Ovary (tissue), 7 donors: ENCODE measurements at regions not wholly inside any gene's neighbourhood (a gene's known extent, or its start where the extent isn't known, plus 50 kb on each side); places are given as distances from the start of the nearest gene placed in this dataset.

Experiments
- DNase-seq, 5 donors: peaks; one replicate each; pipeline ENCODE4 v3.0.0-alpha.2; 2019 to 2020
- H3K27ac ChIP-seq, 2 donors: fragments of 200-600 bp; one replicate each; pipeline versions ENCODE4 v1.5.1 to v1.8.0; 2019 to 2022
- H3K27me3 ChIP-seq: fragments of 200-600 bp; one replicate; pipeline ENCODE4 v1.8.0; 2022
- H3K36me3 ChIP-seq: fragments of 200-600 bp; sonication (generic); one replicate; pipeline ENCODE4 v1.5.1; 2019
- H3K4me1 ChIP-seq: one replicate; pipeline ENCODE4 v1.8.1; 2013; ENCODE audit warnings: mild to moderate bottlenecking, moderate library complexity; ENCODE audit not compliant: insufficient read depth
- H3K4me3 ChIP-seq: fragments of 200-600 bp; sonication (generic); one replicate; pipeline ENCODE4 v1.5.1; 2017
- H3K9me3 ChIP-seq, 2 donors: fragments of 200-600 bp in 1 of 2; sonication (generic) in 1 of 2; one replicate each; pipeline versions ENCODE4 v1.5.1 to v1.8.1; 2013 to 2019; ENCODE audit warnings: mild to moderate bottlenecking in 1 of 2, moderate library complexity in 1 of 2
- CTCF ChIP-seq, 3 donors: fragments of 450-650 bp in 2 of 3; fragments of 200-600 bp in 1 of 3; IDR thresholded peaks; one replicate each; pipeline versions ENCODE4 v1.5.1 to v1.8.0; 2016 to 2022; ENCODE audit warnings: antibody characterized with exemption in 3 of 3, mild to moderate bottlenecking in 1 of 3
- EP300 ChIP-seq: sonication (generic); formaldehyde crosslinking; IDR thresholded peaks from one replicate; pipeline ENCODE4 v1.6.1; 2017; ENCODE audit warnings: antibody characterized with exemption
- POLR2A ChIP-seq: fragments of 450-650 bp; IDR thresholded peaks from one replicate; pipeline ENCODE4 v1.6.1; 2017; ENCODE audit warnings: antibody characterized with exemption, mild to moderate bottlenecking, moderate library complexity
- WGBS, 3 donors: extraction: QIAGEN DNeasy Blood & Tissue Kit in 1 of 3; methylation state at CpG; one replicate each; pipeline versions ENCODE4 v1.1.5 to v1.1.7; 2013 to 2017; 5-methylcytosine and 5-hydroxymethylcytosine counted together
- intact Hi-C, 4 donors: fragments of 100-400 bp; cut with DNase I; formaldehyde crosslinking; loops; one replicate each; pipeline versions ENCODE4 v1.11.0 to v1.15.1; 2022 to 2023
- donor health status: DM: no; HTN: no; CAD: no; lungs with moderate emphysema.
- donor health status: DM: no; HTN: no; CAD: no.
- donor health status: Bipolar disorder and iron deficiency.
- donor health status: DM: no; HTN: no; CAD: no.
- donor health status: DM: yes; HTN: yes; CAD: no.

DNA sequence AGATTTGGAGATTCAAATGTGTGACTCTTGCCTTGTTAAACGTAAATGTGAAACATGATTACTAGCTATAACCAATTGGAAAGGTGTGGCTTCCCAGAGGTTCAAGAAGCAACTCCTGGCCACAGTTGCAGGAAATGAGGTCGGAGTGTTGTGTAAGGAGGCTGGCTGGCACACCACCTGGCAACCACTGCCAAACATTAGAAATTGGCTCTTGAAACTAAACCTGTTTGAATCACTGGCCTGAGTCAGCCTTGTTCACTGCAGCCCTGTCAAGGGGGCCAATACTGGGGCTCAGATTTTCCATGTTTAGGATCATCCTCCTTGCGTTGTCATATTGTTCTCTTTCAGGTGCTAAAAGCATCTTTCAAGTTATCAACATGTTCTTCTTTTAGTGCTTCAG lies 206.3 kb downstream of the ARL6IP6 start:
- H3K36me3 ChIP-seq: no peaks in the 10 kb centered on the region
- no peak for DNase-seq
- no peaks in the 10 kb centered on the region for H3K4me1 ChIP-seq
- no peak overlapping the region for H3K27ac ChIP-seq
- no peak for TF ChIP-seq POLR2A
- TF ChIP-seq CTCF (IDR thresholded peaks at IDR 0.05): no peak
- no peak overlapping the region for H3K4me3 ChIP-seq
- 73 to 77% (median 75%) methylated on average over 3 of the region's 3 CpGs for WGBS, 3 donors
- intact Hi-C loops: loop anchor here in 2 of 4 donors (5.0 to 10.0 kb wide), 2 partner anchors 550 to 553 kb away; partner anchors contain the start of gene RPRM (in 2 of the 2)
- H3K27me3 ChIP-seq: no peaks in the 10 kb centered on the region
- H3K9me3 ChIP-seq: no peaks in the 10 kb centered on the region

- H3K36me3 ChIP-seq: no peaks in the 10 kb centered on the region
- TF ChIP-seq POLR2A (no peak), CTCF (IDR thresholded peaks at IDR 0.05) (no peak), EP300 (no peak)
- no peak overlapping the region for H3K27ac ChIP-seq
- WGBS, 3 donors: 74 to 85% (median 76%) methylated on average over 1 of the region's 1 CpG
- H3K27me3 ChIP-seq: no peaks in the 10 kb centered on the region
- intact Hi-C loops: loop anchor here in 1 of 4 donors (10.0 kb wide), 1 partner anchor 551 kb away; the partner anchor contains the start of gene RPRM
- no peaks in the 10 kb centered on the region for H3K9me3 ChIP-seq
- no peaks in the 10 kb centered on the region for H3K4me1 ChIP-seq
- no peak overlapping the region for H3K4me3 ChIP-seq
- no peak for DNase-seq
These were observed 205.8 kb downstream of the ARL6IP6 start for GRCh38 chr2:152924219-152924618.

DNA sequence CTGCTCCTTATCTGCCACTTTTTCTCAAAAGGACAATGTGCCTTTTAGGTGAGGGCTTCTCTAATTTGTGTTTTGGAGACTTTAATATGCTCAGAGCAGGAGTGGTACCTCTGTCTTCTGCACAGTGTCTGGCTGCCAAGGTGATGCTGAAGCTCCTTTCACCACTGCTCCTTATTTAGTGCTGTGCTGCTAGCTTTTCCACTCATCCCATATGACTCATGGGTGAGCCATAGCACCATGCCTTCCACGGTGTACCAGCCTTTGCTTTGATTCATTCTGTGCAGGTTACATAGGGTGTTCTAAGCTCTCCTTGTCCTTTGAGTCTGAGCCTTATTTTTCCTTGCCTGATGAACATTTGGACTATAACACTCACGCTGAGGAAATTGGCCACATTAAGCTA lies 202.4 kb downstream of the ARL6IP6 start:
- 57 to 68% (median 63%) methylated on average over 2 of the region's 2 CpGs for WGBS, 3 donors
- intact Hi-C loops: loop anchor here in 1 of 4 donors (10.0 kb wide), 1 partner anchor 554 kb away; the partner anchor contains the start of gene RPRM
- Histone ChIP-seq H3K4me3 (no peak overlapping the region), H3K27ac (no peak overlapping the region), H3K36me3 (no peaks in the 10 kb centered on the region), H3K27me3 (no peaks in the 10 kb centered on the region), H3K9me3 (peaks cover 0 to 3% of the 10 kb centered on the region in 2 donors), H3K4me1 (no peaks in the 10 kb centered on the region)
- DNase-seq: no peak
- TF ChIP-seq POLR2A (no peak), EP300 (no peak), CTCF (IDR thresholded peaks at IDR 0.05) (no peak)

GRCh38 chr2:152910970-152911369 lies 192.6 kb downstream of the ARL6IP6 start:
- no peaks in the 10 kb centered on the region for H3K36me3 ChIP-seq
- no peak overlapping the region for H3K4me3 ChIP-seq
- H3K4me1 ChIP-seq: no peaks in the 10 kb centered on the region
- TF ChIP-seq POLR2A: no peak
- TF ChIP-seq CTCF (IDR thresholded peaks at IDR 0.05): no peak
- TF ChIP-seq EP300: no peak
- no peak for DNase-seq
- intact Hi-C loops: no loop called here
- no peak overlapping the region for H3K27ac ChIP-seq
- no peaks in the 10 kb centered on the region for H3K9me3 ChIP-seq
- H3K27me3 ChIP-seq: no peaks in the 10 kb centered on the region
